Caco-2 (cell line): ENCODE measurements at regions not wholly inside any gene's neighbourhood (a gene's known extent, or its start where the extent isn't known, plus 50 kb on each side); places are given as distances from the start of the nearest gene placed in this dataset.

Experiments used
- BruUV-seq: library from RNA; stranded (reverse); fragments of 400-500 nt; replicated peaks from 2 replicates; lab custom pipeline; 2021; lab: Mats Ljungman, UMichigan
- CTCF ChIA-PET: fragments of 300-600 bp; sonication (Branson Sonifier 250); formaldehyde crosslinking; loops from one replicate; lab custom pipeline; 2022; ENCODE audit warnings: antibody characterized with exemption; lab: Charles Lee
- POLR2A ChIA-PET: fragments of 300-600 bp; sonication (Branson Sonifier 250); formaldehyde crosslinking; loops from one replicate; lab custom pipeline; 2022; ENCODE audit warnings: antibody characterized with exemption; lab: Charles Lee
- DNase-seq, 2 experiments: peaks; one replicate each; pipeline versions ENCODE4 v3.0.0 to v3.0.0-alpha.2; 2020 to 2022
- H3K27me3 ChIP-seq: replicated peaks from 2 replicates; pipeline ENCODE4 v1.6.0; 2011; ENCODE audit warnings: low read length; ENCODE audit not compliant: control insufficient read depth, insufficient read depth
- H3K36me3 ChIP-seq: 2 replicates; pipeline ENCODE4 v1.5.1; 2011; ENCODE audit warnings: low read length; ENCODE audit not compliant: control insufficient read depth, insufficient read depth
- H3K4me1 ChIP-seq: fragments of 250-450 bp; sonication (Bioruptor Pico); 2 replicates; pipeline ENCODE4 v1.5.1; 2020; ENCODE audit warnings: mild to moderate bottlenecking
- H3K4me3 ChIP-seq: 2 replicates; pipeline ENCODE4 v1.5.1; 2011; ENCODE audit warnings: low read depth, mild to moderate bottlenecking, control low read depth, low read length
- H3K9me3 ChIP-seq: fragments of 250-450 bp; sonication (Bioruptor Pico); 2 replicates; pipeline ENCODE4 v1.5.1; 2020; ENCODE audit warnings: mild to moderate bottlenecking, moderate library complexity
- H3K27ac Mint-ChIP-seq: one replicate; pipeline ENCODE4 v1.8.0; 2022; ENCODE audit warnings: mixed read lengths; ENCODE audit not compliant: unreplicated experiment
- H3K27me3 Mint-ChIP-seq: one replicate; pipeline ENCODE4 v1.8.0; 2022; ENCODE audit warnings: mixed read lengths; ENCODE audit not compliant: insufficient read depth, unreplicated experiment
- H3K36me3 Mint-ChIP-seq: one replicate; pipeline ENCODE4 v1.8.0; 2022; ENCODE audit warnings: mild to moderate bottlenecking, mixed read lengths; ENCODE audit not compliant: insufficient read depth, unreplicated experiment
- H3K4me1 Mint-ChIP-seq: one replicate; pipeline ENCODE4 v1.8.0; 2022; ENCODE audit warnings: low read depth, mixed read lengths; ENCODE audit not compliant: unreplicated experiment
- H3K4me3 Mint-ChIP-seq: one replicate; pipeline ENCODE4 v1.8.0; 2022; ENCODE audit warnings: mild to moderate bottlenecking, moderate library complexity, mixed read lengths; ENCODE audit not compliant: unreplicated experiment
- H3K9me3 Mint-ChIP-seq: one replicate; pipeline ENCODE4 v1.8.0; 2022; ENCODE audit warnings: mixed read lengths; ENCODE audit not compliant: unreplicated experiment
- CTCF ChIP-seq, 2 experiments: fragments of 200-600 bp in 1 of 2; IDR thresholded peaks; 1 replicate in 1 of 2; 2 replicates in 1 of 2; pipeline versions ENCODE4 v1.5.1 to v1.8.0; 2011 to 2022; ENCODE audit warnings: antibody characterized with exemption in 1 of 2, control low read depth in 1 of 2, inconsistent platforms in 1 of 2, low read depth in 1 of 2, low read length in 1 of 2, mild to moderate bottlenecking in 1 of 2, moderate library complexity in 1 of 2; ENCODE audit not compliant: insufficient read depth in 1 of 2, severe bottlenecking in 1 of 2, unreplicated experiment in 1 of 2
- intact Hi-C: fragments of 100-400 bp; cut with micrococcal nuclease; formaldehyde crosslinking; loops from one replicate; pipeline ENCODE4 v1.10.0; 2022; ENCODE audit not compliant: unreplicated experiment

- Histone ChIP-seq H3K4me1 (no peaks in the 10 kb centered on the region), H3K27me3 (no peaks in the 10 kb centered on the region), H3K4me3 (no peak overlapping the region), H3K9me3 (no peaks in the 10 kb centered on the region), H3K36me3 (no peaks in the 10 kb centered on the region)
- TF ChIP-seq CTCF (IDR thresholded peaks at IDR 0.05; ENCODE audit: insufficient read depth in 1 of 2, low read depth in 1 of 2, low read length in 1 of 2, severe bottlenecking in 1 of 2, unreplicated experiment in 1 of 2), result no peak
- ChIA-PET CTCF (no interaction called here), POLR2A (no interaction called here)
- Mint-ChIP-seq H3K27ac (no peak overlapping the region), H3K36me3 (no peaks in the 10 kb centered on the region), H3K4me3 (no peak overlapping the region), H3K27me3 (no peaks in the 10 kb centered on the region), H3K4me1 (no peaks in the 10 kb centered on the region), H3K9me3 (no peaks in the 10 kb centered on the region)
- intact Hi-C loops, result no loop called here
- no TSS peak for BruUV-seq
- DNase-seq, result no peak
Observed at GRCh38 chr18:77654302-77654701, 404.7 kb downstream of the GALR1 start.

DNA sequence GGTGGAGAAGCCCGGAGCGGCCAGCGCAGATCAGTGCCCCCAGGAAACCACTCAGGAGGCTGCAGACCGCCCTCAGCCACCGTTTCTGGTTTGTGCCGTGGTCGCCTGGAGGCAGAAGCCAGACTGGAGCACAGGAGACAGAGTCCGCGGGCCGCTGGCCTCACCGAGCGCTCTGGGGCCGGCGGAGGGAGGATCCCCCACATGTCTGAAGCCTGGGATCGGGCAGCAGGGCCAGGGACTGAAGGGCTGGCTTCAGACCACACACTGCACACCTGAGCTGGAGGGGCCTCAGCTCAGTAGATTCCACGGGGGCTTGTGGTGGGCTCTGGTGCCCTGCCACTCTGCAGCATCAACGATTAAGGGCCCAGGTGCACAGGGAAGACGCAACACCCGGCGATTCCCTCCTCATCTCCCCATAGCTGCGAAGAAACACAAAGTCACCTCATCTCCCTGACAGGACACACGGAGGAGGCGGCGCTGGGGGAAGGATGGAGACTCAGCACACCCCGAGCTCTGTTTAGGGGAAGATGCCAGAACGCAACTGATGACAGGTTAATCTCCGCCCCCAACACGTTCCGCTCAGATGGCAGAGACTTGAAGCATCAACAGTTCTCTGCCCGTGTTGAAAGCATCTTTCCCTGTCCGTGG lies 408.1 kb downstream of the GALR1 start:
- H3K4me3 Mint-ChIP-seq, result no peak overlapping the region
- H3K9me3 Mint-ChIP-seq, result no peaks in the 10 kb centered on the region
- CTCF ChIA-PET, result no interaction called here
- Histone ChIP-seq H3K27me3 (no peaks in the 10 kb centered on the region), H3K9me3 (no peaks in the 10 kb centered on the region), H3K4me3 (no peak overlapping the region), H3K36me3 (no peaks in the 10 kb centered on the region), H3K4me1 (no peaks in the 10 kb centered on the region)
- POLR2A ChIA-PET, result no interaction called here
- intact Hi-C loops, result no loop called here
- TF ChIP-seq CTCF (IDR thresholded peaks at IDR 0.05; ENCODE audit: insufficient read depth in 1 of 2, low read depth in 1 of 2, low read length in 1 of 2, severe bottlenecking in 1 of 2, unreplicated experiment in 1 of 2), result no peak
- H3K36me3 Mint-ChIP-seq, result no peaks in the 10 kb centered on the region
- no peaks in the 10 kb centered on the region for H3K27me3 Mint-ChIP-seq
- BruUV-seq, result no TSS peak
- no peak for DNase-seq
- no peak overlapping the region for H3K27ac Mint-ChIP-seq
- no peaks in the 10 kb centered on the region for H3K4me1 Mint-ChIP-seq

DNA sequence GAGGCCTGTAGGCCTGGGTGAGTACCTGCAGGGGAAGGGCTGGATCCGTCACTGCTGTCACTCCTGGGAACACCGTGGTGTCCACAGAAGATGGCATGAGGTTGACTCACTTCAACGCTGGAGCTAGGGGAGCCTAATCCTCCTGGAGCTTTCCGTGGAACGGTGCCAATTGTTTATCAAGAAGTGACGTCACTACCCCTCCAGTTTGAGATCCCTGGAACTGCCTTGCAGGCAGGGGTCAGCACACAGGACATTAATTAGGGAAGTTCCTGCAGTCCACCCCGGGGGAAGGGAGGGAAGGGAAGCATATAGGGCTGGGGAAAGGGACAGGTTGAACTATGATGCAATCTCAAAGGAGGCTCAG lies 408.6 kb downstream of the GALR1 start:
- POLR2A ChIA-PET, result no interaction called here
- DNase-seq, result no peak
- CTCF ChIA-PET, result no interaction called here

More for the DNA sequence above, 408.6 kb downstream of the GALR1 start:
- no peak overlapping the region for H3K4me3 ChIP-seq
- intact Hi-C loops, result no loop called here
- H3K4me1 ChIP-seq, result no peaks in the 10 kb centered on the region
- no peaks in the 10 kb centered on the region for H3K27me3 ChIP-seq
- no peaks in the 10 kb centered on the region for H3K9me3 ChIP-seq
- TF ChIP-seq CTCF (IDR thresholded peaks at IDR 0.05; ENCODE audit: insufficient read depth in 1 of 2, low read depth in 1 of 2, low read length in 1 of 2, severe bottlenecking in 1 of 2, unreplicated experiment in 1 of 2), result no peak
- no peak overlapping the region for H3K27ac Mint-ChIP-seq
- no peaks in the 10 kb centered on the region for H3K4me1 Mint-ChIP-seq
- H3K36me3 ChIP-seq, result no peaks in the 10 kb centered on the region
- H3K4me3 Mint-ChIP-seq, result no peak overlapping the region
- H3K36me3 Mint-ChIP-seq, result no peaks in the 10 kb centered on the region
- no peaks in the 10 kb centered on the region for H3K27me3 Mint-ChIP-seq
- no peaks in the 10 kb centered on the region for H3K9me3 Mint-ChIP-seq
- no TSS peak for BruUV-seq
